ENCODE measurements at regions not wholly inside any gene's neighbourhood (a gene's known extent, or its start where the extent isn't known, plus 50 kb on each side); places are given as distances from the start of the nearest gene placed in this dataset.
"Not testable (repeated sequence)": the region's sequence is repeated elsewhere in the genome, so short reads cannot be mapped to it uniquely, and the experiment has no call there.

DNA sequence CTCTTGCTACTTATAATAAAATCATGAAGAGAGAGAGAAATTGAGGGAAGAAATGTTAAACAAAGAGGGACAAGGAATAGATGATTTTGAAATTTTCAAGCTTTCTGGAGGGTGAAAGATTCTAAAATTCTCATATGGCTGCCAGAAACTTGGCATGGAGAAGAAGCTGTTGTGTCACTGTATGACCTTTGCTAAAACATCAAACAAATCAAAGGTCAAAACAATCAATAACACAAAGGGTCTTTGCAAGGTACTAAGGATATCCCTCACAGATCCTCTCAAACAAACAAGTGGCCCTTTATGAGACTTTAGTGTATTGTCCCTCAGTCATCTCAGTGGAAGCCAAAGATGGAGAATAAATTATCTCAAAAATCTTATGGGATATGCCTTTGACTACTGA is 1039.2 kb upstream of the MIR17HG start:
- DNase-seq, result no peak

DNA sequence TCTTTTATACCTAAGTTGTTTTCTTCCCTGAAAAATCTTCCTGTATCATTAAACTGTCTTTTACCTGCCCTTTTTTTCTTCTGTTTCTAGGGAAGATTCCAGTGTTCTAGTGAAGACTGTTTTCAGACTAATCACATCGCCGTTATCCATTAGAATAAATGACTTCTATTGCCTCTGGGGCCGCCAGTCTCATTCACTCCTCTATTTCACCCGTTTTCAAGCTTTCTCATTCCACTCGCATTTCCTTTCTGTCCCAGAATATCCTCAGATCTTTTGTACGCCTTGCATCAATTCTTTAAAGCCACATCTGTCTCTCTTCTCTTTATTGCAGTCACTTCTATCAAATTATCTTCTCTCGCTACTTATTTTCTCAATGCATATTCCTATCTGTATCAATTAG is 1035.6 kb upstream of the MIR17HG start:
- DNase-seq, result no peak

DNA sequence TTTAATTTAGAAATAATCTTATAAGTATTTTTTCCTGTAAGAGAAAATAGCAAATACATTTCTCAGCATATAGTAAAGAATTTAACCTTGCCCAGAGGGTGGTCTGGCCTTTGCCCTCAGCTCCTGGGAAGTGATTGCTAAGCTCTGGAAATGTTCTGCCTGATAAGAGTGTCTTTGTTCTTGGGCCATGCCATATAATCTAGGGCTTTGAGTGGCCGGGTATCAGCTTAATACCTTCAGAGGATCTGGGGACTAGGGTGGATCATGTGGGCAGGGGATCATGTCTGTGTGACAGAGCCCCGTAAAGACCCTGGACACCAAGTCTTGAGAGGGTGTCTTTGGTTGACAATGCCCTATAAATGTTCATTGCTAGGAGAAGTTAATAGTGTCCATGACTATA is 1032.4 kb upstream of the MIR17HG start:
- DNase-seq, result no peak

DNA sequence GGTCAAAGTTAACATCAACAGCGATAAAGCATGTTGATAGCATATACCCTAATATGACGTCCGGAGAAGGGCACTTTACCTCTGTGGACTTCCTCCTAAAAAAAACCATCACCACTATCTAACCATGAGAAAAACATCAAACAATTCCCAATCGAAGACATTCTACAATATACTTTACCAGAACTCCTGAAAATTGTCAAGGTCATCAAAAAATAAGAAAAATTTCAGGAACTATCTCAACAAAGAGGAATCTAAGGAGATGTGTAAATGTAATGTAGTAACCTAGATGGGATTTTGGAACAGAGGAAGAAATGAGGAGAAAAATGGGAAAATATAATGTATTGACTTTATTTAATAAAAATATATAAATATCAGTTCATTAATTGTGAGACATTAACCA is 1026.8 kb upstream of the MIR17HG start:
- DNase-seq, result no peak

DNA sequence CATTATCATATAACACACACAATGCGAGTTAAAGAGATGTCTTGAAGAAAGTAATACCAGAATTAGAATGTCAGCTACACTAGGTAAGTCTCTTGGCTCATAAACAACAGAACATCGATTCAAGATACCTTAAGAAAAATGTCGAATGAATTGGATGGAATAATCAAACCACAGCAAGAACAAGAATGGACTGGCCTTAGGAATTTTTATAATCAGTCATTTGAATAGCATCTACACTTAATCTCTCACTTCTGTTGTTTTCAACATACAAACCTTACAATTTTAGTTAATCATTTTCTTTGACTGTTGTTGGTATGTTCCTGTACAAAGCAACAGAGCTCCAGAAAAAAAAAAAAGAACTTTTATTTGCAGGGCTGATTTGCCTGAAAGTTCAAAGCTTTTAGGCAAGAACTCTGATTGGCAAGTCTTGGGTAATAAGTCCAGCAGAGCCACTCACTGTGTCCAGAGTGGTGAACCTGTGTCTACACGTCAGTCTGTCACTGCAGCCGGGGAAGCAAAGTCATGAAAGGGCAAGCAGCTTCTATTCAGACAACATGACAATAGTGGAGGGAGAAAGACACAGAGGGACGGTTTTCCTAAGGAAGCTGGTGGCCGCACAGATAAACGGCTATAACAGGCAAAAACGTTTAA is 1026.1 kb upstream of the MIR17HG start:
- DNase-seq, result no peak

DNA sequence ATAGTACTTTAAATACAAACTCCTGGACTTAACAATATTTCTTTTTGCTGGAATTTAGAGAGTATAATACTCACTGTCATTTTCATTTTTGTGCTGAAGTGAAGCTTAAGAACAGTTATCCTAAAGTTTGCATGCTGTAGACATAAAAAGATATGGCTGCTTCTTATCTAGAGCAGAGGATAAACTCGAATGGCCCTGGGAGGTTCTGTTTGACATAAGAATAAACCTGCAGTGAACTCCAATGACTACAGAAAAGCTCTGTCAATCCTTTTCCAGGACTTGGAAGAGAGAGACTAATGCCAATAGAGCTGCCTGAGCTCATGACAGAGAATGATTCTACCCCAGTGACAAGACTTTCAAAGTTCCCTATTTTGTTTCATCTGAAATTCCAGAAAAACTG is 1017.8 kb upstream of the MIR17HG start:
- DNase-seq, result no peak

DNA sequence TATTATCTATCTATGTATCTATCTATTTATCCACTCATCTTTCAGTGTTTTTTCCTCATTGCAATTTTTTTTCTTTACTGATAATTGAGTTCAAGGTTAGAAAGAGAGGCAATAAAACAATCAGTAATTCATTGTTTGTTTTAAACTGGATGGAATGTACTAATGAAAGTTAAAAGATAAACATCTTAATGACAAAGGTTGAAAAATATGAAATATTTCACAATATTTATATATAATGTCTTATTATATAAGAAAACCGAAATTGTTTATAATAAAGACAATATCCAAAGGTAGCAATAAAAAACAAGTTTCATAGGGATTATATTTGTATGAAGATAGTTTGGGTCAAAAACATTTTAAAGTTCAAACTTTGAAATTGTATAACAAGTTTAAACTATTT is 1015.5 kb upstream of the MIR17HG start:
- no peak for DNase-seq

DNA sequence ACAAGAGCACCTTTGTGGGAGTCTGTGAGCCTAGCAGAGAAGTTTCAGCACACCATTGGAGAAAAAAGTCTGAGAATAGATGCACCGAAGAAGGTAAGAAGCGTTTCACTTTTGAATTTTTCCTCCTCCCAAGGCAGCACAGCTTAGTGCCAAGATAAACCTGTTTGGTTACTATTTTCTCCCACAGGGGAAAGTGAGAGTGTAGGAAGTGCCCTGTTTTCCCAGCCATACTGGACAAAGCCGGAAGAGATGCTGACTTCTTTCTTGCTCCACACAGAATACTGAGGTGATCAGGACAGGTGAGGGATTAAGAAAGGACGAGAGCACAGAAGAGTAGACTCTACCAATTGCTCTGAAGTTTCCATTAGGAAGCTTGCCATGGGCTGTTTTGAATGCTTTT is 1011.0 kb upstream of the MIR17HG start:
- DNase-seq, result no peak

DNA sequence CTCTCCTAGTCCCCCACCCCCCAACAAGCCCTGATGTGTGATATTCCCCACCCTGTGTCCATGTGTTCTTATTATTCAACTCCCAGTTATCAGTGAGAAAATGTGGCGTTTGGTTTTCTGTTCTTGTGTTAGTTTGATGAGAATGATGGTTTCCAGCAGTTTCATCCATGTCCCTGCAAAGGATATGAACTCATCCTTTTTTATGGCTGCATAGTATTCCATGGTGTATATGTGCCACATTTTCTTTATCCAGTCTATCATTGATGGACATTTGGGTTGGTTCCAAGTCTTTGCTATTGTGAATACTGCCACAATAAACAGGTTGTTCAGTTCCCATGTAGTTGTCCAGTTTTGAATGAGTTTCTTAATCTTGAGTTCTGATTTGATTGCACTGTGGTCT is 1006.1 kb upstream of the MIR17HG start:
- DNase-seq, result not testable (repeated sequence)

DNA sequence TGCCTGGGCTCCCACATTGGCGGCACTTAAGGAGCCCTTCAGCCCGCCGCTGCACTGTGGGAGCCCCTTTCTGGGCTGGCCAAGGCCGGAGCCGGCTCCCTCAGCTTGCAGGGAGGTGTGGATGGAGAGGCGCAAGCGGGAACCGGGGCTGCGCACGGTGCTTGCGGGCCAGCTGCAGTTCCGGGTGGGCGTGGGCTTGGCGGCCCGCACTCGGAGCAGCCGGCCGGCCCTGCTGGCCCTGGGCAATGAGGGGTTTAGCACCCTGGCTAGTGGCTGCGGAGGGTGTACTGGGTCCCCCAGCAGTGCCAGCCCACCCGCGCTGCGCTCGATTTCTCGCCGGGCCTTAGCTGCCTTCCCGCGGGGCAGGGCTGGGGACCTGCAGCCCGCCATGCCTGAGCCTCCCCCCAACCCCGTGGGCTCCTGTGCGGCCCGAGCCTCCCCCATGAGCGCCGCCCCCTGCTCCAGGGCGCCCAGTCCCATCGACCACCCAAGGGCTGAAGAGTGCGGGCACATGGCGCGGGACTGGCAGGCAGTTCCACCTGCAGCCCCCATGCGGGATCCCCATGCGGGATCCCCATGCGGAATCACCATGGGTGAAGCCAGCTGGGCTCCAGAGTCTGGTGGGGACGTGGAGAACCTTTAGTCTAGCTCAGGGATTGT is 998.9 kb upstream of the MIR17HG start:
- DNase-seq, result not testable (repeated sequence)

DNA sequence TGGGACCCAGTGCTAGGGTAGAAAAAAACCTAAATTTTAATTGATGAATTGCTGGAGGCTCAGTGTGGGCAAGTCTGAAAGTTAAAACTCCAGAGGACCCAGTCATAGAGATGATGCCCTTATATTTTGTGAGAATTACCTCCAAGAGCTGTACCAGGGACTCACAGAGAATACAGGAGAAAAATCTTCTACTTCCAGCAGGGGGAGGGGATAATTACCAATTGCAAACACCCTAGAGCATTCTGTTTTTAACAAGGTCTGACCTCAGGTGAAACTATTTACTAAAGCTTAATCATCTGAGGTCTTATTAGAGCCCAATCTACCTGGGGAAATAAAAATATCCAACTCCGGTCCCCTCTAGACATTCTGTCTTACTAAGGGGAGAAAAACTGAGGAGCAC is 994.7 kb upstream of the MIR17HG start:
- no peak for DNase-seq

DNA sequence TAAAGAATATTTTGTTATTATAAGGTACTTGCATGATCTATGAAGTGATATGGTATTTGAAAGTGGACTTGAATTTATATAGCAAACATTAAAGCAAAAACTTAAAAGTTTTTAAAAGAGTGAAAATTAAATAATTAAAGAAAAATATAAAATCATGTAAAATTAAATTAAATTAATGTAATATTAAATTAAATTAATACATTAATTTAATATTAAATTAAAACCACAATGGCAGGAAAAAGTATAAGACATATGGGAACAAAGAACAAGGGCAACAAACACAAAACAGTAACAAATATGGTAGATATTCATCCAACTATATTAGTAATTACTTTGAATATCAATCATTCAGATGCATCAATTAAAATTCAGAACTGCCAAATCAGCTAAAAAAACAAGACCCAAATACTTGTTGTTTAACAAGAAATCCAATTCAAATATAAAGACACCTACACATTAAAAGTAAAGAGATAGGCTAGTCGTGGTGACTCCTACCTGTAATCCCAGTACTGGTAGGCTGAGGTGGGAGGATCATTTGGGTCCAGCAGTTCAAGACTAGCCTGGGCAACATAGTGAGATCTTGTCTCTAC is 992.2 kb upstream of the MIR17HG start:
- DNase-seq, result no peak

DNA sequence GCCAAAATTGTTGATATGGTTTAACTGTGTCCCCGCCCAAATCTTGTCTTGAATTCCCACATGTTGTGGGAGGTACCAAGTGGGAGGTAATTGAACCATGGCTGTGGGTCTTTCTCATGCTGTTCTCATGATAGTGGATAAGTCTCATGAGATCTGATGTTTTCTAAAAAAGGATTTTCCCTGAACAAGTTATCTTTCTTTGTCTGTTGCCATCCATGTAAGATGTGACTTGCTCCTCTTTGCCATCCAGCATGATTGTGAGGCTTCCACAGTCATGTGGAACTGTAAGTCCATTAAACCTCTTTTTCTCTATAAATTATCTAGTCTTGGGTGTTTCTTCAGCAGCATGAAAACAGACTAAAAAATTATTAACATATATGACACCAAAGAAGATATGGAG is 986.7 kb upstream of the MIR17HG start:
- DNase-seq, result no peak

DNA sequence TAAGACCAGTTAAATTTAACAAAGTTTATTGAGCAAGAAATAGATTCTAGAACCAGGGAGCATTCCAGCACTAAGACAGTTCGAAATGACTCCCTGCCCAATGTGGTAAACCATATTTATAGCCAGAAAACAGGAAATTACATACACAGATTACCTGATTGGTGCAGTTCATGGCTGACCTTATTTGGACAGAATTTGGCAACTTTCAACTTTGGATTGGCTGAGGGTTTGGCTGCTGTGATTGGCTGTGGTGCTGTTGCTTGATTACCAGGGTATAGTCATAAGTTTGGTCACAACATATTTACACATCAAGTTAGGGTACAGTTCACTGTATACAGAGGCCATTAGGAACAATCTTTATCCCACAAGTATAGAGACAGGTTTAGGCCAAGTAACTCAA is 984.8 kb upstream of the MIR17HG start:
- DNase-seq, result no peak

DNA sequence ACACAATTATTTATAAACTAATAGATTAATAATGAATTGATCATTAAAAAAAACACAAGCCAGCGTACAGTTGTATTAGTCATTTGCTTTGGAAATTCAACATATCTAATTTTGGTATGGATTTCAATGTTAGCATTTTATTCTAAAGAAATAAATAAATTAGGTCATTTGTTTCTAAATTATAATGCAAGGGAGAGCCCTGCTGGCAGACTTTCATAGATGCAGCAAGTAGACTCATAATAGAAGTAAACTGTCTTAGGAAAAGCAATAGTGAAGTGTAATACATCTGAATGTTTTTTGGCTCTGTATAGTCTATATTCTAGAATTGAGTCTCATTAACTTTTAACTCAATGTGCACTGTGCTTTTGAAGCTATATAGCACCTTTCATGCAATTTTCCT is 982.4 kb upstream of the MIR17HG start:
- DNase-seq, result no peak

DNA sequence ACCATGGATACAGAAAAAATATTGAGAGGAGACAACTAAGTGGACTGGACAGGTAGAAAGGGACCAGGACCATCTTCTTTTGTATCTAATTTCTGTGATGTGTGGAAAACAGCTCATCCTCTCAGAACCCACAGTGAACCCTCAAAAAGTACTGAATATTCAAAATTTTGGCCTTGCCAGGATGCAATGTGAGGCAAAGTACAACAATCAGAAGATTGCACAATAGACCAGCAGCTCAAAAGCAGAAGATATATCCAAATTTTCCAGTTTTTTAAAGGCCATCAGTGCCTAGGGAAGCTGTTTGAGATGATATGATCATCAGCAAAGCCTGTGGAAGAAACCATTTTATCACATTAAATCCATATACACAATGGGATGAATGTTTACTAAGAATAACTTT is 973.3 kb upstream of the MIR17HG start:
- DNase-seq, result no peak

DNA sequence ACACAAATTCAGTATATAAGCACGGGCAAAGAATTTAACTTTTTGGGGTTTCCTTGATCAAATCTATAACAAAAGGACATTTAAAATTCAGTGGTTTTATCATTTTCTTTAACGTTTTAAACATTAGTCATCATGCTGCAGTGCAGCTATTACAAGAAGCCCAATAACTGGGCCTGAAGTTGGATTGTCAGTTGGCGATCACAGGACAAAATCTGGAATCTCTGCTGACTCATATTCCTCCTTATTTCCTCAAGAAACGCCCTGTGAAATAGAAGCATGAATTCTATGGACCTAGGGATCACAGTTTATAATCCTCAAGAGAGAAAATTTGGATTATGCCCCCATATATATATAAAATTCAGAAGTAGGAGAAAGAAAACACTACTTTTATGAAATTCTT is 971.6 kb upstream of the MIR17HG start:
- DNase-seq, result no peak

DNA sequence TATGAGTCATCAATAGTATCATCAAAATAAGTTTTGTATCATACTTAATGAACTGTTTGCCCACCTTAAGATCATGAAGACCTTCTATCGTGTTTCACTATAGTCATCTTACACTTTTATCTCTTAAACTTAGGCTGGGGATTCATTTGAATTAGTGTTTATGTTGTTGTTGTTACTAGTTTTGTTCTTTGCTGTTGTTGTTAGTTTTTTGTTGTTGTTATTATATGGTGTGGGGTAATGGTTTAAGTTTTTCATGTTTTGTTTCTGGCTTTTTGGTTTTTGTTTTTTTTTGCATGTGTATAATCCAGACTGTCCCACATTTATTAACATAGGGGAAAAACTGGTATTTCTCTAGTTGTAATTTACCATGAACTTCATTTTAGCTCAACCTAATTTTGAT is 965.1 kb upstream of the MIR17HG start:
- no peak for DNase-seq

DNA sequence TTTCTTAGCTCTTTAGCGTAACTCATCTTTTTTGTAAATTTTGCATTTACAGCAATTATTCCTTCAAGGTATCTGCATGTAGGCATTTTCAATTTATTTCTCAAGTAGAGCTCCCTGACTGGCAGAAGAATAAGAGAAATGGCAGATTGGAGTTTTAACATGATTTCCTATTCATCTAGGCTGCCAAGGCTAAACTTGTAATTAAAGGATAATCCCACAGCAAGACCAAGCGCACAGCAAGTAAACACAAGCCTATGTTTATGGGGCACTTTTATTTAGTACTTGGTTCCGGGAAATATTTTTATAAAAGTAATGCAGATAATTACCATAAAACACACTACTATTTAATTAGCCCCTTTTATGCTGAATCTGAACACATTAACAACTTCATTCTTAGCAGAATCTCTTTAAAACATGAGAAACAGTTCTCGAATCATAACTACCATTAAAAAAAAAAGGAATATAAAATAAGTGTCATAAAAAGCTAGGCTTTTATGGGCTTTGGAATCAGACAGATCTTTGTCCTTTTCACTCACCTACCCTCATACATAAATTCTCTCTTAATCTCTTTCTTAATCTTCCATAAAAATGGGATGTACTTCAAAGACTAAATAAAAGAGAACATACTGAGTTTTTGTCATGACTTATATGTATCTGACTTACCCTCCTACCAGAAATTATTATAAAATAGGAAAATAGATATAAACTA is 961.6 kb upstream of the MIR17HG start:
- DNase-seq, result no peak

DNA sequence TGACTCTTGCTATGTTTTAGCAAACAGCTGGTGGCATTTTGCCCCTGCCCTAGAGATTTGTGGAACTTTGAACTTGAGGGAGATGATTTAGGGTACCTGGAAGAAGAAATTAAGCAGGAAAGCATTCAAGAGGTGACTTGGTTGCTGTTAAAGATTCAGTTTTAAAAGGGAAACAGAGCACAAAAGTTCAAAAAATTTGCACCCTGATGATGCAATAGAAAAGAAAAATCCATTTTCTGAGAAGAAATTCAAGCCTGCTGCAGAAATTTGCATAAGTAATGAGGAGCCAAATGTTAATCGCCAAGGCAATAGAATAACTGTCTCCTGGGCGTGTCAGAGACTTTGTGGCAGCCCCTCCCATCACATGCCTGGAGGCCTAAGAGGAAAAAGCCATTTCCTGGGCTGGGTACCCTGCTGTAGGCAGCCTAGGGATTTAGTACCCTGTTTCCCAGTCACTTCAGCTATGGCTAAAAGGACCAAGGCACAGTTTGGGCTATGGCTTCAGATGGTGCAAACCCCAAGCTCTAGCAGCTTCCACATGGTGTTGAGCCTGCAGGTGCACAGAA is 958.5 kb upstream of the MIR17HG start:
- no peak for DNase-seq

DNA sequence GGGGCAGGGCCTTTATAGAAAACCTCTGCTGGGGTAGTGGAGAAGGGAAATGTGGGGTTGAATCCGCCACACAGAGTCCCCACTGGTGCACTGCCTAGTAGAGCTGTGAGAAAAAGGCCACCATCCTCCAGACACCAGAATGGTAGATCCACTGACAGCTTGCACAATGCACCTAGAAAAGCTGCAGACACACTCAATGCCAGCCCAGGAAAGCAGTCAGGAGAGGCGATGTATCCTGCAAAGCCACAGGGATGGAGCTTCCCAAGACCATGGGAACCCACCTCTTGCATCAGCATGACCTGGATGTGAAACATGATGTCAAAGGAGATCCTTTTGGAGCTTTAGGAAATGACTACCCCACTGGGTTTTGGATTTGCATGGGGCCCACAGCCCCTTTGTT is 958.0 kb upstream of the MIR17HG start:
- no peak for DNase-seq

DNA sequence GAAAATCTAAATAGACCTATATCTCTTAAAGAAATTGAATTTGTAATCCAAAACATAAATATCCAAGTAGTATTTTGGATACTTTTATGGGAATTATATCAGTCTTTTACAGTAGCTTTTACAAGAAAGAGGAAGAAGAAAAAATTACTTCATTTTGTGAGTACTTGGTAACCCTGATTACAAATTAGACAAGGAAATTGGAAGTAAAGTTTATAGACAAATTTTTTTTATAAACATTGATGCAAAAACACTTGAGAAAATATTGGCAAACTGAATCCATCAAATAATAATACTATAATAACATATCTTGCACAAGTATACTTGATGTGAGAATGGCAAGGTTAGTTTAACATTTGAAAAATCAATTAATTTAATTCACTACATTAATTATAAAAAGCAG is 954.1 kb upstream of the MIR17HG start:
- no peak for DNase-seq

DNA sequence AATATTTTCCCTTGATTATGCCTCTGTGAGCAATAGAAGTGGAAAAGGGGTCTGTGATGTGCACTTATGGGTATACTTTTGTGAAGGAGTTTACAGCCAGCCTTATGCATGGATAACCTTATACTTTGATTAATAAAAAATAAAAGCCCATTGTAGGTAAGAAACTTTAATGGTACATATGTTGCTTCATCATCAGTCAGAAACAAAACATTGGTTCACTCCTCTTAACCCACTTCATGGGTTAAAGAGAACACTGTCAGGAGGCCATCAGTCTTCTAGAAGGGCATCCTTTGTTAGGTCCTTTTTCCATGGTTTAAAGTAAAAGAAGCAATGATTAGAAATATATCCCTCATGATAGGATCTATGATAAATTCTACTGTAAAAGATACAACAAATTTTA is 952.1 kb upstream of the MIR17HG start:
- no peak for DNase-seq

DNA sequence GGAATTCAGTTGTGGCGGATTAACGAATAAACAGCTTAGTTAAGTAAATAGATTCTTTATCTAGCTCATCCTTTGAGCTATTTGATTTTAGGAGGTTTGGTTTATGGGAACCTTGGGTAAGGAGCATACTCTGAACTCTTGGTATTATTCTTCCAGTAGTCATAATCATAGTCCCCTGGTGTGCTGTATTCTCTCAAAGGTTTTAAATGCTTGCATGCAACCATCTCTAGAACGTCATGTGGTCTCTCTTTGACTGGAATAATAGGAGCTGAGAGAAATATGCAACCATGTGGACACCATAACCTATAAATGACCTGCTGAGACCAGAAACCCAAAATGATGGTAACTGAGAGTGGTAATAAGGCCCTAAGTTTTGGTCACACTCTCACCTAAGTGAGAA is 951.6 kb upstream of the MIR17HG start:
- DNase-seq, result no peak
